ENCODE measurements at regions not wholly inside any gene's neighbourhood (a gene's known extent, or its start where the extent isn't known, plus 50 kb on each side); places are given as distances from the start of the nearest gene placed in this dataset.
A peak's percentile ranks its signal among the peaks of the same experiment; 100 is the strongest.

GRCh38 chr20:48407710-48408109 is 420.1 kb downstream of the PREX1 start (continued):
- TF ChIP-seq, protein P1, sequence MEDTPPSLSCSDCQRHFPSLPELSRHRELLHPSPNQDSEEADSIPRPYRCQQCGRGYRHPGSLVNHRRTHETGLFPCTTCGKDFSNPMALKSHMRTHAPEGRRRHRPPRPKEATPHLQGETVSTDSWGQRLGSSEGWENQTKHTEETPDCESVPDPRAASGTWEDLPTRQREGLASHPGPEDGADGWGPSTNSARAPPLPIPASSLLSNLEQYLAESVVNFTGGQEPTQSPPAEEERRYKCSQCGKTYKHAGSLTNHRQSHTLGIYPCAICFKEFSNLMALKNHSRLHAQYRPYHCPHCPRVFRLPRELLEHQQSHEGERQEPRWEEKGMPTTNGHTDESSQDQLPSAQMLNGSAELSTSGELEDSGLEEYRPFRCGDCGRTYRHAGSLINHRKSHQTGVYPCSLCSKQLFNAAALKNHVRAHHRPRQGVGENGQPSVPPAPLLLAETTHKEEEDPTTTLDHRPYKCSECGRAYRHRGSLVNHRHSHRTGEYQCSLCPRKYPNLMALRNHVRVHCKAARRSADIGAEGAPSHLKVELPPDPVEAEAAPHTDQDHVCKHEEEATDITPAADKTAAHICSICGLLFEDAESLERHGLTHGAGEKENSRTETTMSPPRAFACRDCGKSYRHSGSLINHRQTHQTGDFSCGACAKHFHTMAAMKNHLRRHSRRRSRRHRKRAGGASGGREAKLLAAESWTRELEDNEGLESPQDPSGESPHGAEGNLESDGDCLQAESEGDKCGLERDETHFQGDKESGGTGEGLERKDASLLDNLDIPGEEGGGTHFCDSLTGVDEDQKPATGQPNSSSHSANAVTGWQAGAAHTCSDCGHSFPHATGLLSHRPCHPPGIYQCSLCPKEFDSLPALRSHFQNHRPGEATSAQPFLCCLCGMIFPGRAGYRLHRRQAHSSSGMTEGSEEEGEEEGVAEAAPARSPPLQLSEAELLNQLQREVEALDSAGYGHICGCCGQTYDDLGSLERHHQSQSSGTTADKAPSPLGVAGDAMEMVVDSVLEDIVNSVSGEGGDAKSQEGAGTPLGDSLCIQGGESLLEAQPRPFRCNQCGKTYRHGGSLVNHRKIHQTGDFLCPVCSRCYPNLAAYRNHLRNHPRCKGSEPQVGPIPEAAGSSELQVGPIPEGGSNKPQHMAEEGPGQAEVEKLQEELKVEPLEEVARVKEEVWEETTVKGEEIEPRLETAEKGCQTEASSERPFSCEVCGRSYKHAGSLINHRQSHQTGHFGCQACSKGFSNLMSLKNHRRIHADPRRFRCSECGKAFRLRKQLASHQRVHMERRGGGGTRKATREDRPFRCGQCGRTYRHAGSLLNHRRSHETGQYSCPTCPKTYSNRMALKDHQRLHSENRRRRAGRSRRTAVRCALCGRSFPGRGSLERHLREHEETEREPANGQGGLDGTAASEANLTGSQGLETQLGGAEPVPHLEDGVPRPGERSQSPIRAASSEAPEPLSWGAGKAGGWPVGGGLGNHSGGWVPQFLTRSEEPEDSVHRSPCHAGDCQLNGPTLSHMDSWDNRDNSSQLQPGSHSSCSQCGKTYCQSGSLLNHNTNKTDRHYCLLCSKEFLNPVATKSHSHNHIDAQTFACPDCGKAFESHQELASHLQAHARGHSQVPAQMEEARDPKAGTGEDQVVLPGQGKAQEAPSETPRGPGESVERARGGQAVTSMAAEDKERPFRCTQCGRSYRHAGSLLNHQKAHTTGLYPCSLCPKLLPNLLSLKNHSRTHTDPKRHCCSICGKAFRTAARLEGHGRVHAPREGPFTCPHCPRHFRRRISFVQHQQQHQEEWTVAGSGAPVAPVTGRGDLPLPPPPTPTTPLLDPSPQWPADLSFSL (CRISPR knock-in tag; IDR thresholded peaks at IDR 0.05), result no peak
- TF ChIP-seq ZNF547 (CRISPR knock-in tag; IDR thresholded peaks at IDR 0.05) (no peak), FOSL2 (CRISPR knock-in tag; IDR thresholded peaks at IDR 0.05) (no peak), ZNF780A (CRISPR knock-in tag; IDR thresholded peaks at IDR 0.05) (no peak), PLRG1 (conservative IDR thresholded peaks at IDR 0.05) (no peak), HINFP (CRISPR knock-in tag; IDR thresholded peaks at IDR 0.05; ENCODE audit: low read depth) (no peak), ZNF792 (CRISPR knock-in tag; IDR thresholded peaks at IDR 0.05) (no peak), FOXJ3 (CRISPR knock-in tag; IDR thresholded peaks at IDR 0.05; ENCODE audit: borderline replicate concordance) (0 out of 2 replicates have a peak, but pooled peaks have one; percentile 33), ZNF235 (CRISPR knock-in tag; IDR thresholded peaks at IDR 0.05; ENCODE audit: borderline replicate concordance) (no peak), RFX1 (IDR thresholded peaks at IDR 0.05) (no peak), FOXC1 (CRISPR knock-in tag; IDR thresholded peaks at IDR 0.05; ENCODE audit: borderline replicate concordance) (no peak), SMARCC2 (IDR thresholded peaks at IDR 0.05) (no peak), ZBTB2 (CRISPR knock-in tag; IDR thresholded peaks at IDR 0.05; ENCODE audit: low read depth) (no peak), PITX1 (CRISPR knock-in tag; IDR thresholded peaks at IDR 0.05) (no peak), RFX3 (CRISPR knock-in tag; IDR thresholded peaks at IDR 0.05) (no peak), PHB2 (IDR thresholded peaks at IDR 0.05; ENCODE audit: partially characterized antibody) (no peak), FOXK1 (CRISPR knock-in tag; IDR thresholded peaks at IDR 0.05; ENCODE audit: borderline replicate concordance, low read depth) (no peak), TCF7 (IDR thresholded peaks at IDR 0.05; ENCODE audit: low read depth) (peak; percentile 20; the same call in 1 of the 2 replicates)
- TF ChIP-seq, protein P2, sequence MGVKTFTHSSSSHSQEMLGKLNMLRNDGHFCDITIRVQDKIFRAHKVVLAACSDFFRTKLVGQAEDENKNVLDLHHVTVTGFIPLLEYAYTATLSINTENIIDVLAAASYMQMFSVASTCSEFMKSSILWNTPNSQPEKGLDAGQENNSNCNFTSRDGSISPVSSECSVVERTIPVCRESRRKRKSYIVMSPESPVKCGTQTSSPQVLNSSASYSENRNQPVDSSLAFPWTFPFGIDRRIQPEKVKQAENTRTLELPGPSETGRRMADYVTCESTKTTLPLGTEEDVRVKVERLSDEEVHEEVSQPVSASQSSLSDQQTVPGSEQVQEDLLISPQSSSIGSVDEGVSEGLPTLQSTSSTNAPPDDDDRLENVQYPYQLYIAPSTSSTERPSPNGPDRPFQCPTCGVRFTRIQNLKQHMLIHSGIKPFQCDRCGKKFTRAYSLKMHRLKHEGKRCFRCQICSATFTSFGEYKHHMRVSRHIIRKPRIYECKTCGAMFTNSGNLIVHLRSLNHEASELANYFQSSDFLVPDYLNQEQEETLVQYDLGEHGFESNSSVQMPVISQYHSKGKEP (CRISPR knock-in tag; IDR thresholded peaks at IDR 0.05), result no peak
